NCI-H2107 (cell line): ENCODE measurements at regions not wholly inside any gene's neighbourhood (a gene's known extent, or its start where the extent isn't known, plus 50 kb on each side); places are given as distances from the start of the nearest gene placed in this dataset.
"Not testable (repeated sequence)": the region's sequence is repeated elsewhere in the genome, so short reads cannot be mapped to it uniquely, and the experiment has no call there.

Experiments used
- DNase-seq: peaks from one replicate; lab custom pipeline; 2025; lab: John Stamatoyannopoulos, UW

GRCh38 chr5:18354828-18355227, 720.6 kb downstream of the TAF11L14 start:
- no peak for DNase-seq

DNA sequence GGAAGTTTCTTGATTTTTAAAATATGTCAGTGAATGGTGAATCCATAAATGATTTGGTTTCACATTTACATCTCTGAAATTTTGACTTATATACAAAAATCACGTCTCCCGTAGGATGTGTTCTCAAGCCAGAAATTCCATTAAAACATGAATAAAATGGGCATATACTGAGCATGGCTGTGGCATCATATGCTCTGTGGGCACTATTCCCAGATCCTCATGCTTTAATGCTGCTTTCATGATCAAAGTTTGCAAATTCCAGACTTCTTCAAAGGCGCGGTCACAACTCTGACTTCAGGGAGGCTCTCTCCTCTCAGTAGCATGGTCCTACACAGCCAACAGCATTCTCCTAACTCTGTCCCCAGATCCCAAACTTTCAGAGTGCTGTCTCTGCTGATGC, 723.2 kb downstream of the TAF11L14 start:
- DNase-seq: no peak

DNA sequence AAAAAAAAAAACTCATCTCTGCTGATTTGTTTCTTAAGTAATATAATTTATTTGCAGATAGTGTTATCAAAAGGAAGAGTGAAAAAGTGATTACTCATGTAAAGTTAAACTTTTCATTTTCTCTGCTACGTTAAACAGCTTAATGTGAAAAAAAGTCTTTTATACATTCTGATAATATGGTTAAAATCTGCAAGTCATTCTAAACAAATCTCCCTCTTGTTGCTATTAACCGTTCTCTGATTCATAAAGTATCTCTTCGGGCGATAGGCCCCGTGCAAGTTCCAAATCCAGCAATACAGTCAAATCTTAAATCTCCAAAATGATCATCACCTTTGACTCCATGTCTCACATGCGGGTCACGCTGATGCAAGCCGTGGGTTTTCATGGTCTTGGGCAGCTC, 732.0 kb downstream of the TAF11L14 start:
- DNase-seq: no peak

- no peak for DNase-seq
Observed at GRCh38 chr5:18370531-18370930, 736.3 kb downstream of the TAF11L14 start.

DNA sequence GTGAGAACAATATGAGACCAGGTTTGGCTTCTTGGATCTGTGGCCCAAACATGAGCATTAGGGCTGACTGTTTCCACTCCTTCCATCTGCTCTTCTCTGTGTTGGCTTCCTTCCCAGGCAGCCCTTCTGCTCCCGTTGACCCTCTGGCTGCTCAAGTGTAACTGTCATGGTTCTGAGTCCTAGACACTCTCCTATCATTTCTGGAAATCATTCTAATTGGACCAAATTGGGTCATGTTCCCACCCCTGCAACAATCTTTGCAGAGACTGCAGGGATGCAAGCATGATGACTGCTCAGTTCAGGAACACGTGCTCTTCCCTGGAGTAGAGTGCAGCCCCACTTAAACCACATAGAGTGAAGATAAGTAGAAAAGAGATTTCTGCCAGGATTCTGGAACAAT, 741.4 kb downstream of the TAF11L14 start:
- no peak for DNase-seq

DNA sequence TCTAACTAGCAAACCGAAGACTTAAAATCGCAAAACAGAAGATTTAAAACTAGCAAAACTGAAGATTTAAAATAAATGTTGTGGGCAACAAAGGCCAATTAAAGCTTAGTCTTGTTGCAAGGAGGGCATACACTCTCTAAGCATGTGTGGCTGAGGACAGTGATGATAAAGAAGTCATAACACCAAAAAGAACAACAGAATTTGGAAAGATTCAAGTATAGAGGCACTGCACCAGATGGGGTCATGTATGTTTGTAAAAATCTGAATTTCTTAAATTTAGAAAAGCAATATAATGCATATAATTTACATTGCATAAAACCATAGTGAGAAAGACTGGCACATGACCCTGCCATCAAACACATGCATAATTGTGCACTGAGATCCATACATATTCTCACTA, 743.8 kb downstream of the TAF11L14 start:
- no peak for DNase-seq

DNA sequence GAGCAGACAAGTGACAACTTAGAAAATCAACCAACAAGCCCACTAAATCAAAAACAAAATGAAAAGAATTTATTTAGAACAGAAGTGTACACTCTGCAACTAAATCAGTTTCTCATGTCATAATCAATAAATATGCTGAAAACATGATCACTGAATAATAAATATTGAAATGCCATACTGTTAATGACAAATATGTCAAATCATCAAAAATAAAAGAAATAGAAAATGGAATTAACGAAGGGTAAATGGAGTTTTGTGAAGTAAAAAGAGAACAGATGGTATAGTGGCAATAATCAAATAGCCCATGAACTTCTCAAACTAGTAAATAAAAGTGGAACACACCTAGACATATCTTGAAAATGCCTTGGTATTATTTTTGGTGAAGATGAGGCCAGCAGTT, 744.9 kb downstream of the TAF11L14 start:
- DNase-seq: no peak

DNA sequence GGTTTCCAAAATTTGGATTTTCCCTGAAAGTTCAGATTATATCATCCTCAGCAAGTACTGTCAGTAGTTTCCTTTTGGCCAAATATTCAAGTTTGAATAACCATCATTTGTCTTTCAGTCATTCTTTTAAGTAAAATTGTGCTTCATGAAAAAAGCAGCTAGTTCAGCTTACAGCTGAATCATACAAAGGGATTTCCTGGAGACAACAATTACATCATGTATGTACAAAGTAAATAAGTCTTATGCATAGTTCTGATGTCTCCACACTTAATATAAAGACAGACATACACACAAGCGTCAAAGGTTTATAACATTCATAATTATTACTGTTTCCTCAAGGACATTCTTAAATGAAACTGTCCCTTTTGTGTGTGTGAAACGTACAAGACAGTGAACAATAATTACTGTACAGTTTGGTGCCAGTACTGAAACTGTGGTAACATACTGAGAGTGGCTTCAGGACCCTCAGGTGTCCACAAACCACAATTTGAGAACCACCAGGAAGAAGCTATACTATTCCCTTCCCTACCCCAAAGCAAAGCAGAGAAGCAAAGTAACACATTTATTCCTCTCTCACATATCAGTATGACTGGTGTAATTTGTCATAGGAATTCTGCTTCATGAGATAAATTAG, 746.6 kb downstream of the TAF11L14 start:
- DNase-seq: no peak

GRCh38 chr5:18393565-18394442, 759.5 kb downstream of the TAF11L14 start:
- no peak for DNase-seq

GRCh38 chr5:18394443-18394804, 760.2 kb downstream of the TAF11L14 start:
- no peak for DNase-seq

- DNase-seq: no peak
Observed at GRCh38 chr5:18395126-18396110, 761.2 kb downstream of the TAF11L14 start.

- no peak for DNase-seq
Observed at GRCh38 chr5:18397371-18397770, 763.1 kb downstream of the TAF11L14 start.

GRCh38 chr5:18397891-18398290, 763.6 kb downstream of the TAF11L14 start:
- no peak for DNase-seq

GRCh38 chr5:18399461-18400327, 765.4 kb downstream of the TAF11L14 start:
- not testable (repeated sequence) for DNase-seq

DNA sequence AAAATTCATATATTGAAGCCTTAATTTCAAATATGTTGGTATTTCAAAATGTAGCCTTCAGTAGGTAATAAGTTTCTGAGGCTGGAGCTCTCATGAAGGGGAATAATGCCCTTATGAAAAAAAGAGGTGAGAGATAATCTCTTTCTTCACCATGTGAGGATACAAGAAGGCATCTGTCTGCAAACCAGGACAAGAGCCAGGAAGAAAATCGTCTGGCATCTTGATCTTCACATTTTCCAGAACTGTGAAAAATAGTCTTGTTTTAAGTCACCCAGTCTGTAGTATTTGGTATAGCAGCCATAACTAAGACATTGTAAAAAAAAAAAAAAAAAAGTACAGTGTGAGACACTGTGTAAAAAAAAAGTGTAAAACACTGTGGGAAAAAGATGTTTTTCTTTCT, 768.9 kb downstream of the TAF11L14 start:
- no peak for DNase-seq

DNA sequence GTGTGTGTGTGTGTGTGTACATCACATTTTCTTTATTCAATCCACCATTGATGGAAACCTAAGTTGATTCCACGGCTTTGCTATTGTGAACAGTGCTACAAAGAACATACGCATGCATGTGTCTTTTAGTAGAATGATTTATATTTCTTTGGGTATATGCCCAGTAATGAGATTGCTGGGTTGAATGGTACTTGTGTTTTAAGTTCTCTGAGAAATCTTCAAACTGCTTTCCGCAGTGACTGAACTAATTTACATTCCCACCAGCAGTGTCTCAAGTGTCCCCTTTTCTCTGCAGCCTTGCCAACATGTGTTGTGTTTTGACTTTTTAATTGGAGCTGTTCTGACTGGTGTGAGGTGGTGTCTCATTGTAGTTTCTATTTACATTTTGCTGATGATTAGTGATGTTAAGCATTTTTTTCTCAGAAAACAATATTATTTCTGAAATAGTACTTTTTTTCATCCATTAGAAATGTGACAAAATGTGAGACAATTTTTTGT, 769.7 kb downstream of the TAF11L14 start:
- DNase-seq: no peak

DNA sequence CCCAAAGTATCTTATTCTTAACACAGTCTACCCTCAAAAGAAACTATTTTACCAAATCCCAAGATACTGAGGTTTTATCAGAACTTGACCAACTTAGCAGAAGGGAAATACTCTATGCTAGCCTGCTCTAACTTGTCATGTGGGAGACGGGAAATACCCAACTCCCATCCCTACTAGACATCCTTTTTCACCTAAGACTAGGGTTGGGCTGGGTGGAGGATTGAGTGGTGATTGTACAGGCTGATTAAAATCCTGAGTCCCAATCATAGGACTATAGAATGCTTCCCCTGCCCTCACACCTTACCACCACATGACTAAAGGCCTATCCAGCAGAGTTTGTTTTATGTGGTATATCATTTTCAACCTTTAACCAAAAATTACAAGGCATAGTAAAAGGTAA, 786.5 kb downstream of the TAF11L14 start:
- no peak for DNase-seq

DNA sequence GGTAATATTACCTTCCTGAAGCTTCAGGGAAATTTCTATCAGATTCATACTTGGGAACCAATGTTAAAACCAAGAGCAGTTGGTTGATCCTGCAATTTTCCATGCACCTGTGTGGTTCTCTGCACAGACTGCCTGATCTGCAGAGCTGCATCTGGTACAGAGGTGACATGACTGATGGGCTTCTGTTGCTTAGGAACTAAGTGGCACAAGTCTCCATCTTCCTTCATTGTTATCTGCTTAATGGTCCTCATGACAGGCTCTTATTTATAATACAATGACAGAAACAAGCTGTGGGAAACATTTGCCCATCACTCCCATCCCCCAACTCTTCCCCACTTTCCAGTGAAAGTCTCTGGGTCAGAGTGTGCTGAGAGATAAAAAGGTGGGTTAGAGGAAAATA, 799.1 kb downstream of the TAF11L14 start:
- DNase-seq: no peak

GRCh38 chr5:18438126-18438525, 803.9 kb downstream of the TAF11L14 start:
- DNase-seq: no peak

DNA sequence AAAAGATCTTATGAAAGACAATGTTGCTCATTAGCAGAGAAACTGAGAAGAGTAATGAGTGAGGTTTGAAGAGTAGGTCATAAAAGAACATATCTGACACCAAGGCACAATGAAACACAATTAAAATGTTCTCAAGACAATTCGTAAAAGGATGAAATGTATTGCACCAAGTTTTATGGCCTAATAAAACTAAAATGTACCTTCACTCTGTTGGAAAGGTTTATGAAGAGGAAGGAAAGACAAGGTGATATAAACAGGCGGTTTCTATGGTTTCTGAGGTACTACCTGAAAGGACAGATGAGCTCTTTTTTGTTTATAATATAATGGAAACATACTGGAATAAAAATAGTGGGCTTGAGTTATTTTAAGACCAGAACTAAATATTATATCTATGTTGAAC, 821.3 kb downstream of the TAF11L14 start:
- no peak for DNase-seq

- no peak for DNase-seq
Observed at GRCh38 chr5:18457255-18457654, 823.0 kb downstream of the TAF11L14 start.
